NCI-H2081 (cell line): ENCODE measurements at regions not wholly inside any gene's neighbourhood (a gene's known extent, or its start where the extent isn't known, plus 50 kb on each side); places are given as distances from the start of the nearest gene placed in this dataset.
"Not testable (repeated sequence)": the region's sequence is repeated elsewhere in the genome, so short reads cannot be mapped to it uniquely, and the experiment has no call there.

Experiments
- DNase-seq, 2 experiments: peaks; one replicate each; lab custom pipeline; 2025; lab: John Stamatoyannopoulos, UW

- DNase-seq: peak in 1 of 2 experiments; percentile 20
Observed at GRCh38 chr6:71199736-71200135, 88.9 kb upstream of the OGFRL1 start.

DNA sequence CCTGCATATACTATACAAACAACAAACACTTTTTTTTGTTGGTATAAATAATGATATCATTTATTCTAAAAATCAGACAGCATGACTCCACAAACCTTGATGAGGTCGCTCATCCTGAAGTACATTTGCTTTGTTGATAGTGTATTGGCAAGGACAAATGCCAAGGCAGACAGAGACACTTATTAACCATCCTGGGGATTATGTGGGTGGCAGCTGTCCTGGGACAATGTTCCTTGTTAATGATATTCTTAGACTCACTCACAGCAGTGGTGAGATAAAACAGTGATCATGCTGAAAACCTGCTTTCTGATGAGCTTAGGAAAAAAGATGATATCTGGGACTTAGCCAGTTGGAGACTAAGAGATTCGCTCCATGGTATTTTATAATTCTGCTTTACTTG is 85.4 kb upstream of the OGFRL1 start:
- DNase-seq: no peak

GRCh38 chr6:71204741-71205140 is 83.9 kb upstream of the OGFRL1 start:
- DNase-seq: no peak

- DNase-seq: no peak
Observed at GRCh38 chr6:71205336-71205956, 83.2 kb upstream of the OGFRL1 start.

DNA sequence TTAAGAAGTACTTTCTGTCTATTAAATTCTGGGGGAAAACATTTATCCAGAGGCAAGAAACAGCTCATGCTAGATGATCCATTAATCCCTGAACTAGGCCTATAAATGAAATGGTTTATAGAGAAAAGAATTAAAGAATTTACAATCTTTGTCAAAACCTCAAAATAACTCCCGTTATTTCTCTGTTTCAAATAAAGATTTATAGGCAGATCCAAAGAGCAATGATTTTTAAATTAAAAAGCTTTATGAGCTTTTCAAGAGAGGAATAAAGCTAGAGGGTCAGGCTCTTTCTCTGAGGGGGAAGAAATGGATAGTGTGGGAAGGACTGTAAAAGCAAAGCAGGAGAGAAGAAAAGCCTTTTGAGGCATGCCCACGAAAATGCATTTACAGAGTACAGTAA is 82.5 kb upstream of the OGFRL1 start:
- DNase-seq: no peak

DNA sequence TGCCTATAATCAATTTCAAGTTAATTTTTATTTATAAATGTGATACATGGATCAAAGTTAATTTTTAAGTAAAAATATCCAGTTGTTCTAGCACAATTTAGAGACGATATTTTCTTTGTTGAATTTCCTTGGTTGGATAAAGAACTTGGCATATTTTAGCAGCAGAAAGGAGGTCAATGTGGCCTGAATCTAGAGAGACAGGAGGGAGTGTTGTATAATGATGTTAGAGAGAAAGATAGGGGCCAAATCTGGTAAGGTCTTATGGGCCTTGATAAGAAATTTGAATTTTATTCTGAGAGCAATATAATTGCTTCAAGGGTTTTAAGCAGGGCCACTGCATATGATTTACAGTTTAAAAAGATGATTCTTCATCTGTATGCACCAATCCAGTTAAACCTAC is 79.4 kb upstream of the OGFRL1 start:
- DNase-seq: no peak

GRCh38 chr6:71209626-71210025 is 79.0 kb upstream of the OGFRL1 start:
- no peak for DNase-seq

DNA sequence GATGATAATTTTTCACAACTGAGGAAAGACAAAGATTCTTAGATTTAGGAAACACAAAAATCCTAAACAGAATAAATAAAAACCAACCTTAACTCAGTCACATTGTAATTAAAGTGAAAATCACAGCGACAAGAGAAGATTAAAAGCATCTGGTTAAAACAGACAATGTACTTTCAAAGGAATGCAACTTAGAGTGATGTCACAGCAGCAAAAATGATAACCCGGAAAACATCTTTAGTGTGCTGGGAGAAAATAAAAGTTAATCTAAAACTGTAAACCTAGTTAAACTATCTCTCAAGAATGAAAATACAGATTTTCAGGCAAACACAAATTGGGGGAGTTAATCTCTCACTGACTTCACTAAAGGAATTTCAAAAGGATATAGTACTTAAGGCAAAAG is 76.8 kb upstream of the OGFRL1 start:
- no peak for DNase-seq

DNA sequence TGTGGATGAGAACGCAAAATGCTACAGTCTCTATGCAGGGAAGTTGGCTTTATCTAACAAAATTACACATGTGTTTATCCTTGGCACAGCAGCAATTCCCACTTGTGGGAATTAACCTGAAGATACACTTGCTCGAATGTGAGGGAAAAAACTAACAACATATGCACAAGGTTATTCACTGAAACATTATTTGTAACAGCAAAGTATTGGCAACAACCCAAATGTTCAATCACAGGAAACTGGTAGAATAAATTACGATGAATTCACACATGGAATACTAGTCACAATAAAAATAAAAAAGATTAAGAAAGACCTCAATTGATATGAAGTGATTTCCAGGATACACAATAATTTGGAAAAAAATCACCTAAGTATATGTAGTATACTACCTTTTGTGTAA is 68.1 kb upstream of the OGFRL1 start:
- no peak for DNase-seq

- DNase-seq: no peak
Observed at GRCh38 chr6:71222671-71223070, 65.9 kb upstream of the OGFRL1 start.

DNA sequence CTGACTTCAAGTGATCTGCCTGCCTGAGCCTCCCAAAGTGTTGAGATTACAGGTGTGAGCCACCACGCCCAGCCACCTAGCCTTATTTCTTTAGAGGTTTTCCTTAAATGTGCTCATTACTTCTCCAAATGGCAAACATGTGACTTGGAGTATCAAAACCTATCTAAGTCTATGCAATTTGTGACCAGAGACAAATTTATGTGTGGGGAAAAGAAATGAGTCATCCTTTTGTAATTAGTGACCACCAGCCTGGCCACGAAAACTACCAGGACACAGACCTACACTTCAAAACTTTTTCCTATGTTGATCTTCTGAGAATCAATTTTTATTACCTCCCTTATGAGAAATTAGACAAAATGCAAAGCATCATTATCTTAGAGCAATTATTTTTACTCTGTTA is 64.6 kb upstream of the OGFRL1 start:
- DNase-seq: no peak

DNA sequence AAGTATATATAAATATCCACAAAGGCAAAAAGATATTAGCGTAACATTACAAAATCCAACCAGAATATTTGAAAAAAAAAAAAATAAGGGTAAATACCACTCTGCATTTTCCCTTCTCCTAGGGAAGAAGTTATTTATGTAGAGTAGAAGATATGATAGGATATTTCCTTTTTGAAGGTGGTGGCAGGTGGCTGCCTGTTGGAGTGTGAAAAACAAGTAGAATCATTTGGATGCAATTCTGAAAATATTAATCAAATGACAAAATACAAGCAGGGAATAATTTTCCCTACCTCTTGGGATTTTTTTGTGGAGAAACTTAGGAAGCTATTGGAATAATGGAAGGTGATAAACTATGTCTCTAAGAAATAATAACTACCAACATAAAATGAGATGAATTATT is 62.5 kb upstream of the OGFRL1 start:
- DNase-seq: no peak

GRCh38 chr6:71228461-71229041 is 60.1 kb upstream of the OGFRL1 start:
- DNase-seq: no peak

- no peak for DNase-seq
Observed at GRCh38 chr6:71229477-71229876, 59.1 kb upstream of the OGFRL1 start.

- not testable (repeated sequence) for DNase-seq
Observed at GRCh38 chr6:71232890-71233289, 55.7 kb upstream of the OGFRL1 start.

DNA sequence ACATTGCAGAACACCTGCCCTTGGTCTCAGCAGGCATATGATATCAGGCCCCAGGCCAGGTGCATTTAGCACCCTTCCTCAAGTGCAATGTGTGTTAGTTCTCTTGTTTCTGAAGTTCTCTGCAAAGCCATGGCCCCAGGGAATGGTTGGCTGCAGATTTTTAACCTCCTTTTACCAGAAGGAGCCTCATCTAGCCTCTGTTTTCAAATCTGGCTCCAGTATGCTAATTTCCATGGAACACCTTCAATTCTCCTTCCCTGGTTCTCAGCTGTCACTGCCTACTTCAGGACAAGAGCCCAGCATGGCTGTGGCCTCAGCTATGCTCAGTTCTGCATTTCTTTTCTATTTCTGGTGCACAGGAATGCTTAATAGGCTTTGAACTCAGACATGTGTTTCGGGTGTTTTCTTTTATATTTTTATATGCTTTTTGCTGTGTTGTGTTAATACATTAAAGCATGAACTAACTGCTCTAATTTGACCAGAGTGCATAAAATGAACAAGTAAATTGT is 51.6 kb upstream of the OGFRL1 start:
- no peak for DNase-seq

- no peak for DNase-seq
Observed at GRCh38 chr6:71238351-71238750, 50.3 kb upstream of the OGFRL1 start.
